IPS-18a (cell line): ENCODE measurements at regions not wholly inside any gene's neighbourhood (a gene's known extent, or its start where the extent isn't known, plus 50 kb on each side); places are given as distances from the start of the nearest gene placed in this dataset.
"Not testable (repeated sequence)": the region's sequence is repeated elsewhere in the genome, so short reads cannot be mapped to it uniquely, and the experiment has no call there.

ENCODE experiments used
- H3K27ac ChIP-seq: one replicate; pipeline ENCODE4 v1.5.1; 2013; ENCODE audit warnings: low read length
- H3K27me3 ChIP-seq: one replicate; pipeline ENCODE4 v1.6.1; 2013; ENCODE audit warnings: mild to moderate bottlenecking, low read length; ENCODE audit not compliant: control insufficient read depth, insufficient read depth
- H3K36me3 ChIP-seq: one replicate; pipeline ENCODE4 v1.6.1; 2013; ENCODE audit warnings: low read depth, low read length; ENCODE audit not compliant: control insufficient read depth
- H3K4me1 ChIP-seq: one replicate; pipeline ENCODE4 v1.6.1; 2013; ENCODE audit warnings: low read depth, low read length; ENCODE audit not compliant: control insufficient read depth
- H3K4me3 ChIP-seq: one replicate; pipeline ENCODE4 v1.5.1; 2013; ENCODE audit warnings: low read length
- H3K9ac ChIP-seq: one replicate; pipeline ENCODE4 v1.6.1; 2013; ENCODE audit warnings: mild to moderate bottlenecking, low read length, moderate library complexity
- H3K9me3 ChIP-seq: one replicate; pipeline ENCODE4 v1.6.1; 2013; ENCODE audit warnings: low read depth, low read length; ENCODE audit not compliant: control insufficient read depth

DNA sequence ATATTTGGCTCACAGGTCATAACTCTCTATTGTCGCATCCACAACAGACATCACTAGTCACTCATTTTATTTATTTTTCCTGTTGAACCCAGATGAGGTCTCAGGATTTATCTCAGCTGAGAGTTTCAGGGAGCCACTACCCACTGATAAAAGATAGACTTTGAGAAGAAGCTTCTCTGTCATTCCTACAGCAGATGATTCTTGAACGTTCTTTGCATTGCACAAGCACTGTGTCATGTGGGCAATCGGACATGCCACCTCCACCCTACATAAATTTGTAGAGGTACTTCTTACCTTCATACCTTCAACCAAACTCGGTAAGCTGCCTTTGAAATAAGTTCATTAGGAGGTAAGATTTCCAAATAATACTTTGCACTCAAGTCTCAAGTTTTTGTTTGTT is 627.9 kb upstream of the TBX3 start:
- Histone ChIP-seq H3K9ac (no peak overlapping the region), H3K4me3 (no peak overlapping the region), H3K4me1 (no peaks in the 10 kb centered on the region), H3K27me3 (no peaks in the 10 kb centered on the region), H3K27ac (no peak overlapping the region), H3K36me3 (no peaks in the 10 kb centered on the region), H3K9me3 (no peaks in the 10 kb centered on the region)

GRCh38 chr12:115308918-115309317 is 624.9 kb upstream of the TBX3 start:
- Histone ChIP-seq H3K4me1 (peaks cover 4% of the 10 kb centered on the region), H3K27ac (no peak overlapping the region), H3K9ac (no peak overlapping the region), H3K9me3 (no peaks in the 10 kb centered on the region), H3K36me3 (no peaks in the 10 kb centered on the region), H3K27me3 (no peaks in the 10 kb centered on the region), H3K4me3 (no peak overlapping the region)

DNA sequence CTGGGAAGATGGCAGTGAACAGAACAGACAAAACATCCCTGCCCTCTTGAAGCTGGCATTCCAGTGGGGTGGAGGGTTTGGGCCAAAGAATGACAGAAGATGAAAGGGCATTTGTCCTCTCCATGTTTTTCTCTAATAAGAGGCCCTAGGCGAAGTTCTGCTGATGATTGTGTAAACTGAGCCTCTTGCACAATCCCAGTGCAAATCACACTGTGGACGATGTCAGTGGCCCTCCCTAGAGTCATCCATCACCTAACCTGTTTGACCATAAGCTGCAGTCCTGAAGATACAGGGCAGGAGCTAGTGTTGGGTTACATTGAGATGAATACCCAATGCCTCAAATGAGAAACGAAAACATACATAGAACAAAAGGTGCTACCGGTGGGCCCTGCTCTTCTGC is 622.4 kb upstream of the TBX3 start:
- Histone ChIP-seq H3K27me3 (no peaks in the 10 kb centered on the region), H3K4me1 (peaks cover 4% of the 10 kb centered on the region), H3K9ac (no peak overlapping the region), H3K9me3 (no peaks in the 10 kb centered on the region), H3K4me3 (no peak overlapping the region), H3K27ac (no peak overlapping the region), H3K36me3 (no peaks in the 10 kb centered on the region)

GRCh38 chr12:115305867-115306266 is 621.9 kb upstream of the TBX3 start:
- no peak overlapping the region for H3K27ac ChIP-seq
- H3K36me3 ChIP-seq, result no peaks in the 10 kb centered on the region
- no peak overlapping the region for H3K9ac ChIP-seq

DNA sequence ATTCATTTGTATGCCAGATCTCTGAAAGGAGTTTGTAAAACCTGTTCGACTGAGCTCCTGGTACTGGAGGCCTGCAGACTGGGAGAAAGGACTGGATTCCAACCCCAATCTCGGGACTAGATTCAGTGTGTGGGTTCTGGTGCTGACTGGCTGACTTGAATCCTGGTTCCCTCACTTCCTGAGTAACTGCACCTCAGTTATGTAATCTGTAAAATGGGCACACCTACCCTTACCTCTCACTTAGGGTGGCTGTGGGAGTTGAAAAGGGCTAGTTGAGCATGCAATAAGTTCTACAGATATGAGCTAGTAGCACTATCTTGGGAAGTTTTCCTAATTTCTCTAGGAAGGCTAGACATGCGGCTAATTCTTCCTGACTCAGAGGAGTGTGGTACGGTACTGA is 621.3 kb upstream of the TBX3 start:
- Histone ChIP-seq H3K9me3 (no peaks in the 10 kb centered on the region), H3K4me1 (peaks cover 4% of the 10 kb centered on the region), H3K4me3 (no peak overlapping the region), H3K27me3 (no peaks in the 10 kb centered on the region), H3K27ac (no peak overlapping the region), H3K9ac (no peak overlapping the region), H3K36me3 (no peaks in the 10 kb centered on the region)

More at GRCh38 chr12:115305867-115306266, 621.9 kb upstream of the TBX3 start:
- no peaks in the 10 kb centered on the region for H3K9me3 ChIP-seq
- peaks cover 4% of the 10 kb centered on the region for H3K4me1 ChIP-seq
- no peaks in the 10 kb centered on the region for H3K27me3 ChIP-seq
- H3K4me3 ChIP-seq, result no peak overlapping the region

DNA sequence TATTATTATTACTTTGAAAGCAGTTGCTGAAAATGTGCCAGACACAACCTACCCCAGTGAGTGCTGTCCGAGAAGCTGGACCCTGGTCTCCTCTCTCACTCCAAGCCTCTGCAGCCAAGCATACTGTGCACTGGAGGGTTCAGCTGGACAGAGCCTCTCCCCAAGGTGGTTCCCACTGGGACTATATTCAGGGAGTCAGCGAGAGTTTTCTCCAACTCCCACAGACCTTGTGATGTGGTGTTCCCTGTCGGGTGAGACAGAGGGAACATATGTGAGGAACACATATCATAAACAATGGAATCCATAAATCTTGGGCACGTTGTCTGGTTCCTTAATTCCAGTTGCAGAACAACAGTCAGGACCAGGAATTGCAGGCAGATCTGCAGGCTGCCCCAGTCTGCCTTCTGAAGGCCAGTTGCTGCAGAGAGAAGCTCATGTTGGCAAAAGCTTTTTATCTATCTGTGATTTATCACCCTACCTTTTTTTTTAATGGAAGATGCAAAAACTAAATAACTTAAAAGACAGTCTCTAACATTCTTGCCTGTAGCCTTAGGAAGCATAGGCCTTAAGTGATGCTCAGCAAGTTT is 619.8 kb upstream of the TBX3 start:
- H3K9ac ChIP-seq, result no peak overlapping the region
- no peak overlapping the region for H3K27ac ChIP-seq
- no peaks in the 10 kb centered on the region for H3K27me3 ChIP-seq
- no peak overlapping the region for H3K4me3 ChIP-seq
- H3K4me1 ChIP-seq, result peaks cover 4% of the 10 kb centered on the region
- no peaks in the 10 kb centered on the region for H3K36me3 ChIP-seq
- H3K9me3 ChIP-seq, result no peaks in the 10 kb centered on the region

DNA sequence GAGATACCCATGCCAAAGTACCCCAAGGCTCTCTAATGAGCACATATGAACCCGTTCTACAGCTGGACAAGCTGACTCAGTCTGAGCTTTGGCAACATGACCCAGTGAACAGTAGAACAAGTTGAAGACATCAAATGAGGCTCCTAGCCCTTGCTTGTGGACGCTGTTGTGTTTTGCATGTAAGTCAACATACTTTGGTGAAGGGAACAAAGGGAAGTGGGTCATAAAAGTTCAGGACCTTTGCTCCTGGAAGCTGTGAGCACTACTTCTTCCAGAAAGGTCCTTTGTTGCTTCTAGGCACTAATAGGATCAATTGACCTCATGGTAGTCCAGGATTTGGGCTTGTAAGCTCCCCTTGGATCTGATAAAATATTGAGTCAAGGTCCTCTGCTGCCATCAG is 613.5 kb upstream of the TBX3 start:
- Histone ChIP-seq H3K36me3 (no peaks in the 10 kb centered on the region), H3K9ac (no peak overlapping the region), H3K9me3 (no peaks in the 10 kb centered on the region), H3K27ac (no peak overlapping the region), H3K4me1 (peaks cover 8% of the 10 kb centered on the region), H3K27me3 (no peaks in the 10 kb centered on the region), H3K4me3 (no peak overlapping the region)

GRCh38 chr12:115296613-115297198 is 612.7 kb upstream of the TBX3 start:
- H3K4me3 ChIP-seq, result no peak overlapping the region
- H3K9me3 ChIP-seq, result no peaks in the 10 kb centered on the region
- no peaks in the 10 kb centered on the region for H3K36me3 ChIP-seq
- no peak overlapping the region for H3K9ac ChIP-seq
- H3K27ac ChIP-seq, result no peak overlapping the region
- H3K4me1 ChIP-seq, result peaks cover 8% of the 10 kb centered on the region
- H3K27me3 ChIP-seq, result no peaks in the 10 kb centered on the region

DNA sequence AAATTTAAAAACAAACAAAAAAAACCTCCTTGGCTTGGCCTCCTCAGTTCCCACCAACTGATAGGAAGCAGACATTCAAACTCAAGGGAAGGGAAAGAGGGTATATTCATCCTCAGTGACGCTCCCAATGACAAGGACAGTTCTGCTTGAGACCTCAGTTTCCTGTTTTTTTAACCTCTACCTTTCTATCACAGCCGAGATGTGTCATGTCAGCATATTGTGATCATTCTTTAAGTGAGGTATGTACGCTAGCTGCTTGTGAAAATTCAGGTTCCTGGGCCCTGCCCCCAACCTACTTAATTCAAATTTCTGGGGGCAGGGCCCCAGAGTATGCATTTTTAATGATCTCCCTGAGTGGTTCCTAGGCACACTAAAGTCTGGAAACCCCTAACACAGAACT is 611.9 kb upstream of the TBX3 start:
- Histone ChIP-seq H3K4me3 (no peak overlapping the region), H3K36me3 (no peaks in the 10 kb centered on the region), H3K27ac (no peak overlapping the region), H3K27me3 (no peaks in the 10 kb centered on the region), H3K9ac (no peak overlapping the region), H3K4me1 (peaks cover 8% of the 10 kb centered on the region), H3K9me3 (no peaks in the 10 kb centered on the region)

DNA sequence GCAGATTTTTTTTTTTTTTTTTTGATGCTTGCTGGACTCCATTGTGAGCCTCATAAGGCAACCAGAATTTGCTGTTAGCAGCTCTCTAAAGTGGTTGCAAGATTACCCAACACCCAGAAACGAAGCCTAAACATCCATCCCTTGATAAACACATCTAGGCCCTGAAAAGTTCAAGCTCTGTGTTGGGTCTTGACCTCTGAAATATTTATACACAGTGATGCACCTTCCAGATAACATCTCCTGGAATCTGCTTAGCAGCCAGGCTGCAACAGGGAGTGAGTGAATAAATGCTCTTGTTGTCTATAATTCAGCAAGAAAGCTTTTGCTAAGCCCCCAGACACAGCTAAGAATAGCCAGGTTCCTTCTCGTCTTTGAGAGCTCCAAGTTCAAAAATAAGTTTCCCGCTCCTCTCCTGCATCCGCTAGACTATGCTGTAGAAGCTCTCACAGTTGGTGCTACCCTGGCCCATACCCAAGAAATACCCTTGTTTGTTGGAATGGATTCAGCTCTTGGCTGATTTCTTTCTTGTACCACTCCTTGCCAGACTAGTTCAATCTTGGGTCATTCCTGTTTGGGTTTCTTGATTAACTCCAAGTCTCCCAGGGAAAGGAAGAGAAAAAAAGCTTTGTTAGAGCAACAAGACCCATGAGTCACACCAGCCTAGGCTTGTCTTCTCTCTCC is 610.6 kb upstream of the TBX3 start:
- Histone ChIP-seq H3K4me1 (peaks cover 8% of the 10 kb centered on the region), H3K27me3 (no peaks in the 10 kb centered on the region), H3K4me3 (no peak overlapping the region), H3K9ac (no peak overlapping the region), H3K27ac (no peak overlapping the region), H3K36me3 (no peaks in the 10 kb centered on the region), H3K9me3 (no peaks in the 10 kb centered on the region)

- not testable (repeated sequence) for H3K9ac ChIP-seq, H3K4me3 ChIP-seq, H3K36me3 ChIP-seq, H3K27ac ChIP-seq, H3K9me3 ChIP-seq, H3K4me1 ChIP-seq, H3K27me3 ChIP-seq
Observed at GRCh38 chr12:115285429-115285828, 601.5 kb upstream of the TBX3 start.

DNA sequence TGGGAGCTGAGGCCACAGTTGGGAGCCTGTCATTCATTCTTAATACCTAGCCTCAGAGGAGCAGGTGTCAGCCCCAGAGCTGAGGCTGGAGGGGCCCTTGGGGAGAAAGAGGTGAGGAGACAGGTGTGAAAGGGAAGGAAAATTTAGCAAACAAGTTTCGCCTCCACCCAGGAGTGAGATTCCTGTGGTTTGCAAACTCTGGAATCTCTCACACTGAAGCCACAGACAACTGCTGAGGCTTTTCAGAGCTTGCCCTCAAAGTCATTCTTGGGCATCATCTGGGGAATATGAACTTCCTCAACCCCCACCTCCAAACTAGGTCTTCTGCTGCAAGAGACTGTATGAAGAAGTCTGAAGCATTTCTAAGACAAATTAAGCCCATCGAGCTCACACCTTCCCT is 589.5 kb upstream of the TBX3 start:
- Histone ChIP-seq H3K4me1 (no peaks in the 10 kb centered on the region), H3K9ac (no peak overlapping the region), H3K36me3 (no peaks in the 10 kb centered on the region)

More for the DNA sequence above, 589.5 kb upstream of the TBX3 start:
- no peaks in the 10 kb centered on the region for H3K27me3 ChIP-seq
- no peak overlapping the region for H3K4me3 ChIP-seq
- H3K9me3 ChIP-seq, result no peaks in the 10 kb centered on the region
- H3K27ac ChIP-seq, result no peak overlapping the region
